ENCODE measurements at regions not wholly inside any gene's neighbourhood (a gene's known extent, or its start where the extent isn't known, plus 50 kb on each side); places are given as distances from the start of the nearest gene placed in this dataset.
"Not testable (repeated sequence)": the region's sequence is repeated elsewhere in the genome, so short reads cannot be mapped to it uniquely, and the experiment has no call there.

- Histone ChIP-seq H3K27ac (ENCODE audit: low read depth in 1 of 2, low read length in 2 of 2) (no peak overlapping the region), H3K79me2 (ENCODE audit: insufficient read depth, low read length) (no peaks in the 10 kb centered on the region), H3K4me3 (replicated peaks in 1 of 3; ENCODE audit: low read depth in 2 of 3, low read length in 3 of 3) (no peak overlapping the region), H3K9me3 (replicated peaks in 1 of 2; ENCODE audit: control insufficient read depth in 1 of 2, insufficient read depth in 1 of 2, low read length in 2 of 2) (peaks cover 0 to 3% of the 10 kb centered on the region in 2 donors), H3K4me2 (replicated peaks; ENCODE audit: extremely low read depth, low read length, poor library complexity, severe bottlenecking) (no peak overlapping the region), H4K20me1 (ENCODE audit: insufficient read depth, low read length) (no peaks in the 10 kb centered on the region), H3K4me1 (ENCODE audit: control insufficient read depth in 1 of 2, insufficient read depth in 2 of 2, low read length in 2 of 2) (no peaks in the 10 kb centered on the region), H2AFZ (ENCODE audit: insufficient read depth, low read depth, low read length, poor library complexity, severe bottlenecking) (no peak overlapping the region), H3K27me3 (ENCODE audit: control insufficient read depth in 2 of 2, insufficient read depth in 2 of 2, low read length in 2 of 2) (no peaks in the 10 kb centered on the region), H3K9ac (ENCODE audit: insufficient read depth, low read length, poor library complexity, severe bottlenecking) (no peak overlapping the region), H3K36me3 (replicated peaks in 1 of 2; ENCODE audit: control insufficient read depth in 1 of 2, insufficient read depth in 2 of 2, low read length in 2 of 2) (no peaks in the 10 kb centered on the region)
- Mint-ChIP-seq H3K4me3 (no peak overlapping the region), H3K27me3 (ENCODE audit: low read depth in 3 of 3) (no peaks in the 10 kb centered on the region), H3K9me3 (peaks cover 0 to 14% (median 8%) of the 10 kb centered on the region in 7 donors), H3K27ac (no peak overlapping the region), H3K4me1 (no peaks in the 10 kb centered on the region), H3K36me3 (no peaks in the 10 kb centered on the region)
- WGBS (ENCODE audit: insufficient coverage) = no CpG with 5 or more reads among the region's 5 CpGs
- no peak for DNase-seq
- no peak for TF ChIP-seq CTCF (IDR thresholded peaks at IDR 0.05)
- intact Hi-C loops (cut with micrococcal nuclease) = no loop called here
Measured at GRCh38 chr3:82627733-82628132, 866.3 kb upstream of the GBE1 start.

- H3K9me3 Mint-ChIP-seq = peaks cover 2 to 13% (median 6%) of the 10 kb centered on the region in 7 donors
Measured at GRCh38 chr3:82620744-82621143, 859.3 kb upstream of the GBE1 start.

More at GRCh38 chr3:82620744-82621143, 859.3 kb upstream of the GBE1 start:
- DNase-seq; intact Hi-C loops (cut with micrococcal nuclease); H3K79me2 ChIP-seq (ENCODE audit: insufficient read depth, low read length); H3K4me1 ChIP-seq (ENCODE audit: control insufficient read depth in 1 of 2, insufficient read depth in 2 of 2, low read length in 2 of 2); H3K27ac Mint-ChIP-seq; H3K4me3 ChIP-seq (replicated peaks in 1 of 3; ENCODE audit: low read depth in 2 of 3, low read length in 3 of 3); H3K4me2 ChIP-seq (replicated peaks; ENCODE audit: extremely low read depth, low read length, poor library complexity, severe bottlenecking); H3K9me3 ChIP-seq (replicated peaks in 1 of 2; ENCODE audit: control insufficient read depth in 1 of 2, insufficient read depth in 1 of 2, low read length in 2 of 2); H3K27me3 ChIP-seq (ENCODE audit: control insufficient read depth in 2 of 2, insufficient read depth in 2 of 2, low read length in 2 of 2); H3K36me3 ChIP-seq (replicated peaks in 1 of 2; ENCODE audit: control insufficient read depth in 1 of 2, insufficient read depth in 2 of 2, low read length in 2 of 2); H3K36me3 Mint-ChIP-seq; H3K9ac ChIP-seq (ENCODE audit: insufficient read depth, low read length, poor library complexity, severe bottlenecking); H2AFZ ChIP-seq (ENCODE audit: insufficient read depth, low read depth, low read length, poor library complexity, severe bottlenecking); H3K27ac ChIP-seq (ENCODE audit: low read depth in 1 of 2, low read length in 2 of 2); H3K4me3 Mint-ChIP-seq; H3K27me3 Mint-ChIP-seq (ENCODE audit: low read depth in 3 of 3); H3K4me1 Mint-ChIP-seq; H4K20me1 ChIP-seq (ENCODE audit: insufficient read depth, low read length): not testable (repeated sequence)
- 93% methylated on average over 3 of the region's 3 CpGs for WGBS (ENCODE audit: insufficient coverage)

All from CD14-positive monocyte (primary cell).